AG10803 (cell line): ENCODE measurements at regions not wholly inside any gene's neighbourhood (a gene's known extent, or its start where the extent isn't known, plus 50 kb on each side); places are given as distances from the start of the nearest gene placed in this dataset.
"Not testable (repeated sequence)": the region's sequence is repeated elsewhere in the genome, so short reads cannot be mapped to it uniquely, and the experiment has no call there.

Experiments
- DNase-seq: peaks from one replicate; pipeline ENCODE4 v3.0.0; 2010; ENCODE audit warnings: low read depth
- H3K4me3 ChIP-seq: 2 replicates; pipeline ENCODE4 v1.5.1; 2011; ENCODE audit warnings: mild to moderate bottlenecking, low read length, control low read depth
- CTCF ChIP-seq: conservative IDR thresholded peaks from 2 replicates; pipeline ENCODE4 v1.5.1; 2011; ENCODE audit warnings: mild to moderate bottlenecking, low read length, control low read depth, inconsistent platforms

- DNase-seq = no peak
- no peak overlapping the region for H3K4me3 ChIP-seq
- no peak for TF ChIP-seq CTCF
Observed at GRCh38 chr10:46175831-46176230, 111.0 kb upstream of the ANTXRL start.

- DNase-seq, H3K4me3 ChIP-seq: not testable (repeated sequence)
Observed at GRCh38 chr10:46187431-46187830, 99.4 kb upstream of the ANTXRL start.

- TF ChIP-seq CTCF = no peak
- H3K4me3 ChIP-seq = no peak overlapping the region
- DNase-seq = no peak
Observed at GRCh38 chr10:46197050-46197449, 89.7 kb upstream of the ANTXRL start.

GRCh38 chr10:46198516-46198915, 88.3 kb upstream of the ANTXRL start:
- no peak for DNase-seq
- no peak overlapping the region for H3K4me3 ChIP-seq

GRCh38 chr10:46202405-46202804, 84.4 kb upstream of the ANTXRL start:
- not testable (repeated sequence) for DNase-seq, H3K4me3 ChIP-seq

More at GRCh38 chr10:46198516-46198915, 88.3 kb upstream of the ANTXRL start:
- no peak for TF ChIP-seq CTCF

GRCh38 chr10:46204482-46205102, 82.2 kb upstream of the ANTXRL start:
- DNase-seq, H3K4me3 ChIP-seq: not testable (repeated sequence)

- not testable (repeated sequence) for DNase-seq, H3K4me3 ChIP-seq
Observed at GRCh38 chr10:46210427-46210826, 76.4 kb upstream of the ANTXRL start.

- DNase-seq = no peak
- TF ChIP-seq CTCF = no peak
- H3K4me3 ChIP-seq = no peak overlapping the region
Observed at GRCh38 chr10:46215426-46215825, 71.4 kb upstream of the ANTXRL start.

- no peak for DNase-seq
- TF ChIP-seq CTCF = no peak
- no peak overlapping the region for H3K4me3 ChIP-seq
Observed at GRCh38 chr10:46216003-46216634, 70.7 kb upstream of the ANTXRL start.
